ENCODE measurements at regions not wholly inside any gene's neighbourhood (a gene's known extent, or its start where the extent isn't known, plus 50 kb on each side); places are given as distances from the start of the nearest gene placed in this dataset.
"Not testable (repeated sequence)": the region's sequence is repeated elsewhere in the genome, so short reads cannot be mapped to it uniquely, and the experiment has no call there.

DNA sequence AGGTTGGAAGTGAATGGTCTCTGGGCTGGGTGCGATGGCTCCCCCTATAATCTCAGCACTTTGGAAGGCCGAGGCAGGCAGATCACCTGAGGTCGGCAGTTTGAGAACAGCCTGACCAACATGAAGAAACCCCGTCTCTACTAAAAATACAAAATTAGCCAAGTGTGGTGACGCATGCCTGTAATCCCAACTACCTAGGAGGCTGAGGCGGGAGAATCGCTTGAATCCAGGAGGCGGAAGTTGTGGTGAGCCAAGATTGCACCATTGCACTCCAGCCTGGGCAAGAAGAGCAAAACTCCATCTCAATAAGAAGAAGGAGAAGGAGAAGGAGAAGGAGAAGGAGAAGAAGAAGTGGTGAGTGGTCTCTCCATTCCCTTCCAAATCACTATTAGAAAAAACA is 434.0 kb downstream of the CD83 start:
- intact Hi-C loops (cut with micrococcal nuclease); H3K27me3 ChIP-seq (ENCODE audit: insufficient read depth, low read length); H2AFZ ChIP-seq (ENCODE audit: low read depth, low read length, poor library complexity, severe bottlenecking); ATAC-seq; CTCF ChIA-PET; DNase-seq (ENCODE audit: low read depth, low spot score); POLR2A ChIA-PET; H3K9me3 ChIP-seq (ENCODE audit: control insufficient read depth in 1 of 2, insufficient read depth in 1 of 2, low read depth in 1 of 2, low read length in 2 of 2); H3K9me2 ChIP-seq (ENCODE audit: insufficient read depth); H4K20me1 ChIP-seq (ENCODE audit: insufficient read depth); H3K4me2 ChIP-seq (ENCODE audit: low read length); RAD21 ChIA-PET (ENCODE audit: low non-redundant PET in 1 of 2, low total read pairs in 2 of 2, uncharacterized antibody in 2 of 2, unreplicated experiment in 2 of 2); H3K27ac ChIP-seq (ENCODE audit: low read depth, low read length); BruUV-seq (replicated peaks); H3K79me2 ChIP-seq (ENCODE audit: insufficient read depth, low read length); H3K9ac ChIP-seq (ENCODE audit: low read length); H3K4me3 ChIP-seq (replicated peaks in 1 of 2; ENCODE audit: low read depth in 1 of 2, low read length in 2 of 2); H3K4me1 ChIP-seq (ENCODE audit: control insufficient read depth in 1 of 2, insufficient read depth in 2 of 2, low read length in 2 of 2); H3K36me3 ChIP-seq (ENCODE audit: control insufficient read depth in 1 of 2, insufficient read depth in 2 of 2, low read length in 2 of 2): not testable (repeated sequence)

DNA sequence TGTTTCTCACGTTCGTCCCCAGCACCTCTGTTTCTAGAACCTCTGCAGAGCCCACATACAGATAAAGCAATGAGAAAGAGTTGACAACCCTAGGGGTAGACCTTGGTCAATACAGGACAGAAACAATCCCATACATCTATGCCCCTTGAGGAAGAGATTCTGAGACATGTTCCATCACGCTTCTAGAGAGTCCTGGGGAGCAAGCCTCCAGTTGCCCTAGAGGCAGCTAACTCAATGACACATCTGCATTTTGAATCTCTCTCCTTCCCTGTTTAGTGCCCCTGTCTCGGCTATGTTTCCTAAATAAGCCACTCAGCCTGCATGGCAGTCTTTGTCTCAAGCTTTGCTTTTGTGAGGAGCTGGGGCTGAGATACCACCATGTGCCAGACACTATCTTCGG is 435.3 kb downstream of the CD83 start:
- no peak for TF ChIP-seq EZH2 (IDR thresholded peaks at IDR 0.05)
- no peak for TF ChIP-seq POLR2A (IDR thresholded peaks at IDR 0.05; ENCODE audit: borderline replicate concordance, extremely low read depth, insufficient read depth, insufficient read length)
- TF ChIP-seq EGR1 (IDR thresholded peaks at IDR 0.05; ENCODE audit: low read depth), result no peak
- TF ChIP-seq ZNF274 (IDR thresholded peaks at IDR 0.05; ENCODE audit: low read depth, low read length), result no peak
- no peak for TF ChIP-seq FOSL1 (IDR thresholded peaks at IDR 0.05; ENCODE audit: low read depth)
- Histone ChIP-seq H3K4me2 (ENCODE audit: low read length) (no peak overlapping the region), H3K79me2 (ENCODE audit: insufficient read depth, low read length) (no peaks in the 10 kb centered on the region), H3K9me2 (ENCODE audit: insufficient read depth) (no peaks in the 10 kb centered on the region), H3K27ac (ENCODE audit: low read depth, low read length) (no peak overlapping the region), H3K27me3 (ENCODE audit: insufficient read depth, low read length) (no peaks in the 10 kb centered on the region), H3K4me1 (ENCODE audit: control insufficient read depth in 1 of 2, insufficient read depth in 2 of 2, low read length in 2 of 2) (no peaks in the 10 kb centered on the region), H2AFZ (ENCODE audit: low read depth, low read length, poor library complexity, severe bottlenecking) (no peak overlapping the region), H3K4me3 (replicated peaks in 1 of 2; ENCODE audit: low read depth in 1 of 2, low read length in 2 of 2) (no peak overlapping the region), H3K9ac (ENCODE audit: low read length) (no peak overlapping the region), H3K9me3 (ENCODE audit: control insufficient read depth in 1 of 2, insufficient read depth in 1 of 2, low read depth in 1 of 2, low read length in 2 of 2) (no peaks in the 10 kb centered on the region), H4K20me1 (ENCODE audit: insufficient read depth) (no peaks in the 10 kb centered on the region), H3K36me3 (ENCODE audit: control insufficient read depth in 1 of 2, insufficient read depth in 2 of 2, low read length in 2 of 2) (no peaks in the 10 kb centered on the region)
- ATAC-seq (peak; percentile 36; the same call in 1 of the 2 replicates), DNase-seq (ENCODE audit: low read depth, low spot score) (no peak)
- no TSS peak for BruUV-seq (replicated peaks)
- POLR2A ChIA-PET, result no interaction called here
- intact Hi-C loops (cut with micrococcal nuclease), result no loop called here
- RAD21 ChIA-PET (ENCODE audit: low non-redundant PET in 1 of 2, low total read pairs in 2 of 2, uncharacterized antibody in 2 of 2, unreplicated experiment in 2 of 2), result no interaction called here
- CTCF ChIA-PET, result no interaction called here

DNA sequence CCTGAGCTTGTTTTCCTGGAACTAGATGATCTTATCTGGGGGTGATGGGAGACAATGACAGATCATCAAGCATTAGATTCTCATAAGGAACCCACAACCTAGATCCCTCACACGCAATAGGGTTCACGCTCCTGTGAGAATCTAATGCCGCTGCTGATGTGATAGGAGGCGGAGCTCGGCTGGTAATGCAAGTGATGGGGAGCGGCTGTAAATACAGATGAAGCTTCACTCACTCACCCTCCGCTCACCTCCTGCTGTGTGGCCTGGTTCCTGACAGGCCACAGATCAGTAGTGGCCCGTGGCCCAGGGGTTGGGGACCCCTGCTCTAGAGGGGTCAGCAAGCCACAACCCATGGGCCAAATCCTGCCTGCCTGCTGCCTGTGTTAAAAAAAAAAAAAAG is 435.9 kb downstream of the CD83 start:
- intact Hi-C loops (cut with micrococcal nuclease), result no loop called here
- DNase-seq (ENCODE audit: low read depth, low spot score), result no peak
- no peak overlapping the region for H3K4me2 ChIP-seq (ENCODE audit: low read length)
- no peaks in the 10 kb centered on the region for H4K20me1 ChIP-seq (ENCODE audit: insufficient read depth)
- no peaks in the 10 kb centered on the region for H3K27me3 ChIP-seq (ENCODE audit: insufficient read depth, low read length)
- no peaks in the 10 kb centered on the region for H3K9me3 ChIP-seq (ENCODE audit: control insufficient read depth in 1 of 2, insufficient read depth in 1 of 2, low read depth in 1 of 2, low read length in 2 of 2)
- no peak overlapping the region for H3K27ac ChIP-seq (ENCODE audit: low read depth, low read length)
- RAD21 ChIA-PET (ENCODE audit: low non-redundant PET in 1 of 2, low total read pairs in 2 of 2, uncharacterized antibody in 2 of 2, unreplicated experiment in 2 of 2), result no interaction called here
- H3K79me2 ChIP-seq (ENCODE audit: insufficient read depth, low read length), result no peaks in the 10 kb centered on the region
- H2AFZ ChIP-seq (ENCODE audit: low read depth, low read length, poor library complexity, severe bottlenecking), result no peak overlapping the region
- H3K4me3 ChIP-seq (replicated peaks in 1 of 2; ENCODE audit: low read depth in 1 of 2, low read length in 2 of 2), result no peak overlapping the region
- no peaks in the 10 kb centered on the region for H3K9me2 ChIP-seq (ENCODE audit: insufficient read depth)
- H3K36me3 ChIP-seq (ENCODE audit: control insufficient read depth in 1 of 2, insufficient read depth in 2 of 2, low read length in 2 of 2), result no peaks in the 10 kb centered on the region
- ATAC-seq, result no peak
- CTCF ChIA-PET, result no interaction called here
- POLR2A ChIA-PET, result no interaction called here
- no peaks in the 10 kb centered on the region for H3K4me1 ChIP-seq (ENCODE audit: control insufficient read depth in 1 of 2, insufficient read depth in 2 of 2, low read length in 2 of 2)
- no peak for TF ChIP-seq JUND (IDR thresholded peaks at IDR 0.05)
- TF ChIP-seq CEBPB (IDR thresholded peaks at IDR 0.05; ENCODE audit: low read depth), result no peak
- TF ChIP-seq CBX3 (IDR thresholded peaks at IDR 0.05; ENCODE audit: low read depth), result no peak
- TF ChIP-seq RAD21 (IDR thresholded peaks at IDR 0.05; ENCODE audit: low read depth), result no peak
- TF ChIP-seq, protein P1, sequence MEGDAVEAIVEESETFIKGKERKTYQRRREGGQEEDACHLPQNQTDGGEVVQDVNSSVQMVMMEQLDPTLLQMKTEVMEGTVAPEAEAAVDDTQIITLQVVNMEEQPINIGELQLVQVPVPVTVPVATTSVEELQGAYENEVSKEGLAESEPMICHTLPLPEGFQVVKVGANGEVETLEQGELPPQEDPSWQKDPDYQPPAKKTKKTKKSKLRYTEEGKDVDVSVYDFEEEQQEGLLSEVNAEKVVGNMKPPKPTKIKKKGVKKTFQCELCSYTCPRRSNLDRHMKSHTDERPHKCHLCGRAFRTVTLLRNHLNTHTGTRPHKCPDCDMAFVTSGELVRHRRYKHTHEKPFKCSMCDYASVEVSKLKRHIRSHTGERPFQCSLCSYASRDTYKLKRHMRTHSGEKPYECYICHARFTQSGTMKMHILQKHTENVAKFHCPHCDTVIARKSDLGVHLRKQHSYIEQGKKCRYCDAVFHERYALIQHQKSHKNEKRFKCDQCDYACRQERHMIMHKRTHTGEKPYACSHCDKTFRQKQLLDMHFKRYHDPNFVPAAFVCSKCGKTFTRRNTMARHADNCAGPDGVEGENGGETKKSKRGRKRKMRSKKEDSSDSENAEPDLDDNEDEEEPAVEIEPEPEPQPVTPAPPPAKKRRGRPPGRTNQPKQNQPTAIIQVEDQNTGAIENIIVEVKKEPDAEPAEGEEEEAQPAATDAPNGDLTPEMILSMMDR (IDR thresholded peaks at IDR 0.05 in 2 of 3, conservative IDR thresholded peaks at IDR 0.05 in 1 of 3; ENCODE audit: borderline replicate concordance in 1 of 3, insufficient read depth in 1 of 3, low read depth in 2 of 3, low read length in 2 of 3), result no peak
- no peak for TF ChIP-seq SIN3A (IDR thresholded peaks at IDR 0.05; ENCODE audit: low read depth)
- TF ChIP-seq ELF1 (IDR thresholded peaks at IDR 0.05; ENCODE audit: borderline replicate concordance, low read depth), result no peak
- no peak for TF ChIP-seq YY1 (IDR thresholded peaks at IDR 0.05; ENCODE audit: extremely low read depth, insufficient replicate concordance, low read depth, low read length)
- no peak for TF ChIP-seq ZNF274 (IDR thresholded peaks at IDR 0.05; ENCODE audit: low read depth, low read length)
- no peak overlapping the region for H3K9ac ChIP-seq (ENCODE audit: low read length)
- BruUV-seq (replicated peaks), result no TSS peak

All from HCT116 (cell line).